IMR-90 (cell line): ENCODE measurements at regions not wholly inside any gene's neighbourhood (a gene's known extent, or its start where the extent isn't known, plus 50 kb on each side); places are given as distances from the start of the nearest gene placed in this dataset.

Experiments
- ATAC-seq: fragments of 200-7000 bp; cut with Tn5 transposase; 2 replicates; pipeline ENCODE4 v1.9.1; 2020; ENCODE audit warnings: low read depth, mild to moderate bottlenecking, moderate library complexity
- BruUV-seq: library from RNA; stranded (reverse); fragments of 400-500 nt; replicated peaks from 2 replicates; lab custom pipeline; 2021; lab: Mats Ljungman, UMichigan
- CTCF ChIA-PET: fragments of 300-600 bp; formaldehyde crosslinking; extraction: SDS; loops from one replicate; lab custom pipeline; 2021; ENCODE audit warnings: antibody characterized with exemption; lab: Yijun Ruan, JAX
- POLR2A ChIA-PET: fragments of 300-600 bp; sonication (Branson Sonifier 250); formaldehyde crosslinking; loops from one replicate; lab custom pipeline; 2022; ENCODE audit warnings: antibody characterized with exemption; ENCODE audit not compliant: unreplicated experiment; lab: Charles Lee
- DNase-seq: peaks from one replicate; pipeline ENCODE4 v3.0.0; 2013
- H2AFZ ChIP-seq: replicated peaks from 2 replicates; pipeline ENCODE3; 2013; ENCODE audit warnings: low read length, mild to moderate bottlenecking; ENCODE audit not compliant: poor library complexity
- H2AK5ac ChIP-seq: 2 replicates; pipeline ENCODE4 v1.6.1; 2013; ENCODE audit warnings: low read depth, low read length, inconsistent platforms
- H2AK9ac ChIP-seq: replicated peaks from 2 replicates; pipeline ENCODE3; 2013; ENCODE audit warnings: mild to moderate bottlenecking, low read depth, low read length, moderate library complexity; ENCODE audit not compliant: poor library complexity
- H2BK120ac ChIP-seq: 2 replicates; pipeline ENCODE4 v1.6.1; 2013; ENCODE audit warnings: low read depth, low read length, inconsistent platforms
- H2BK15ac ChIP-seq: 3 replicates; pipeline ENCODE4 v1.6.1; 2013; ENCODE audit warnings: low read depth, low read length, inconsistent platforms
- H2BK20ac ChIP-seq: 2 replicates; pipeline ENCODE4 v1.6.1; 2013; ENCODE audit warnings: low read depth, mild to moderate bottlenecking, inconsistent platforms, low read length, moderate library complexity
- H2BK5ac ChIP-seq: 2 replicates; pipeline ENCODE4 v1.6.1; 2013; ENCODE audit warnings: mild to moderate bottlenecking, low read depth, low read length, inconsistent platforms; ENCODE audit not compliant: poor library complexity, severe bottlenecking
- H3K14ac ChIP-seq: replicated peaks from 2 replicates; pipeline ENCODE4 v1.6.1; 2013; ENCODE audit warnings: low read depth, low read length, inconsistent platforms
- H3K18ac ChIP-seq: 2 replicates; pipeline ENCODE4 v1.6.1; 2013; ENCODE audit warnings: low read depth, low read length, control low read depth
- H3K23ac ChIP-seq: 2 replicates; pipeline ENCODE4 v1.6.1; 2013; ENCODE audit warnings: low read depth, low read length, inconsistent platforms
- H3K27ac ChIP-seq: 2 replicates; pipeline ENCODE4 v1.5.1; 2013; ENCODE audit warnings: mild to moderate bottlenecking, control low read depth, low read length; ENCODE audit not compliant: insufficient read depth
- H3K27me3 ChIP-seq: 2 replicates; pipeline ENCODE4 v1.6.1; 2013; ENCODE audit warnings: low read length; ENCODE audit not compliant: control insufficient read depth, insufficient read depth
- H3K36me3 ChIP-seq: 2 replicates; pipeline ENCODE4 v1.6.1; 2013; ENCODE audit warnings: low read length, mixed read lengths; ENCODE audit not compliant: control insufficient read depth, insufficient read depth
- H3K4ac ChIP-seq: 2 replicates; pipeline ENCODE4 v1.6.1; 2013; ENCODE audit warnings: low read depth, low read length, inconsistent platforms
- H3K4me1 ChIP-seq: 2 replicates; pipeline ENCODE4 v1.6.1; 2013; ENCODE audit warnings: low read length, mixed read lengths; ENCODE audit not compliant: control insufficient read depth, insufficient read depth
- H3K4me2 ChIP-seq: 2 replicates; pipeline ENCODE4 v1.6.1; 2013; ENCODE audit warnings: low read depth, mild to moderate bottlenecking, control low read depth, low read length, moderate library complexity
- H3K4me3 ChIP-seq: 2 replicates; pipeline ENCODE4 v1.5.1; 2013; ENCODE audit warnings: low read depth, mild to moderate bottlenecking, control low read depth, low read length, moderate library complexity; ENCODE audit not compliant: insufficient read depth
- H3K56ac ChIP-seq: 2 replicates; pipeline ENCODE4 v1.6.1; 2013; ENCODE audit warnings: low read length, inconsistent platforms; ENCODE audit not compliant: insufficient read depth; ENCODE audit errors: extremely low read depth
- H3K79me1 ChIP-seq, 2 experiments: 2 replicates each; pipeline ENCODE4 v1.6.1; 2013; ENCODE audit warnings: low read length in 2 of 2, inconsistent platforms in 1 of 2, low read depth in 1 of 2
- H3K9ac ChIP-seq: 2 replicates; pipeline ENCODE4 v1.6.1; 2013; ENCODE audit warnings: low read depth, low read length, control low read depth
- H3K9me1 ChIP-seq: 2 replicates; pipeline ENCODE4 v1.6.1; 2013; ENCODE audit warnings: low read length, inconsistent platforms; ENCODE audit not compliant: insufficient read depth
- H3K9me3 ChIP-seq: 2 replicates; pipeline ENCODE4 v1.6.1; 2013; ENCODE audit warnings: low read length; ENCODE audit not compliant: control insufficient read depth, insufficient read depth
- H4K20me1 ChIP-seq: 2 replicates; pipeline ENCODE4 v1.6.1; 2013; ENCODE audit warnings: low read length, inconsistent platforms; ENCODE audit not compliant: insufficient read depth
- H4K5ac ChIP-seq: 2 replicates; pipeline ENCODE4 v1.6.1; 2013; ENCODE audit warnings: mild to moderate bottlenecking, low read depth, low read length, control low read depth
- H4K8ac ChIP-seq, 2 experiments: 2 replicates each; pipeline ENCODE4 v1.6.1; 2013; ENCODE audit warnings: low read depth in 2 of 2, low read length in 2 of 2, control low read depth in 1 of 2, inconsistent platforms in 1 of 2
- H4K91ac ChIP-seq: 2 replicates; pipeline ENCODE4 v1.6.1; 2013; ENCODE audit warnings: low read depth, low read length, inconsistent platforms; ENCODE audit not compliant: insufficient read depth
- BHLHE40 ChIP-seq: fragments of 150-350 bp; IDR thresholded peaks from 2 replicates; pipeline ENCODE4 v1.6.1; 2016; ENCODE audit warnings: mild to moderate bottlenecking, low read depth, low read length
- CTCF ChIP-seq: conservative IDR thresholded peaks from 2 replicates; pipeline ENCODE4 v1.5.1; 2012; ENCODE audit warnings: mild to moderate bottlenecking, low read depth, low read length, improper control_type of control experiment
- MAFK ChIP-seq: IDR thresholded peaks from 2 replicates; pipeline ENCODE4 v1.6.1; 2012; ENCODE audit warnings: low read depth, low read length, improper control_type of control experiment
- MAZ ChIP-seq: IDR thresholded peaks from 2 replicates; pipeline ENCODE4 v1.6.1; 2012; ENCODE audit warnings: low read depth, mild to moderate bottlenecking, low read length, improper control_type of control experiment, moderate library complexity, borderline replicate concordance
- MXI1 ChIP-seq: IDR thresholded peaks from 2 replicates; pipeline ENCODE4 v1.6.1; 2012; ENCODE audit warnings: low read depth, mild to moderate bottlenecking, low read length, moderate library complexity, borderline replicate concordance
- NFE2L2 ChIP-seq: fragments of 150-350 bp; IDR thresholded peaks from 2 replicates; pipeline ENCODE4 v1.6.1; 2016; ENCODE audit warnings: low read depth, mild to moderate bottlenecking, low read length
- POLR2A ChIP-seq: IDR thresholded peaks from 2 replicates; pipeline ENCODE4 v1.6.1; 2012; ENCODE audit warnings: mild to moderate bottlenecking, low read depth, low read length
- RCOR1 ChIP-seq: IDR thresholded peaks from 2 replicates; pipeline ENCODE4 v1.6.1; 2012; ENCODE audit warnings: mild to moderate bottlenecking, low read length, improper control_type of control experiment; ENCODE audit not compliant: insufficient replicate concordance
- RFX5 ChIP-seq: IDR thresholded peaks from 2 replicates; pipeline ENCODE4 v1.8.0; 2012; ENCODE audit warnings: low read depth, mild to moderate bottlenecking, low read length, moderate library complexity
- USF2 ChIP-seq: fragments of 150-350 bp; IDR thresholded peaks from 2 replicates; pipeline ENCODE4 v1.6.1; 2017; ENCODE audit warnings: mild to moderate bottlenecking, antibody characterized with exemption, low read length, low read depth
- WGBS, 2 experiments: methylation state at CpG; one replicate each; pipeline versions ENCODE4 v1.1.5 to v1.1.7; 2013; ENCODE audit warnings: missing lambda C conversion rate in 2 of 2; ENCODE audit not compliant: insufficient read length in 1 of 2; ENCODE audit errors: extremely low coverage in 2 of 2; 5-methylcytosine and 5-hydroxymethylcytosine counted together
- dilution Hi-C: fragments of 300-500 bp; cut with HindIII; formaldehyde crosslinking; loops from one replicate; pipeline ENCODE4 v1.14.3; 2018; ENCODE audit warnings: low sequenced_read_pairs; ENCODE audit not compliant: unreplicated experiment
- in situ Hi-C: fragments of 300-500 bp; cut with MboI; formaldehyde crosslinking; loops from 3 replicates; pipeline ENCODE4 v1.14.3; 2019; ENCODE audit warnings: low sequenced_read_pairs, inconsistent platforms, mixed read lengths
- intact Hi-C: fragments of 100-400 bp; cut with micrococcal nuclease; formaldehyde crosslinking; loops from 2 replicates; pipeline ENCODE4 v1.10.0; 2022

- no TSS peak for BruUV-seq
- ChIA-PET CTCF (no interaction called here), POLR2A (no interaction called here)
- Histone ChIP-seq H3K79me1 (no peaks in the 10 kb centered on the region), H2BK15ac (no peak overlapping the region), H3K9me3 (no peaks in the 10 kb centered on the region), H3K4me3 (no peak overlapping the region), H2AK9ac (no peak overlapping the region), H2BK20ac (no peak overlapping the region), H2AK5ac (no peak overlapping the region), H4K20me1 (no peaks in the 10 kb centered on the region), H4K91ac (no peak overlapping the region), H2BK5ac (no peak overlapping the region), H2AFZ (no peak overlapping the region), H4K5ac (no peak overlapping the region), H4K8ac (no peak overlapping the region), H3K4ac (no peak overlapping the region), H3K27me3 (no peaks in the 10 kb centered on the region), H3K23ac (no peak overlapping the region), H3K18ac (no peak overlapping the region), H3K14ac (no peak overlapping the region), H3K9me1 (no peaks in the 10 kb centered on the region), H3K56ac (no peak overlapping the region), H3K4me1 (no peaks in the 10 kb centered on the region), H3K9ac (no peak overlapping the region), H2BK120ac (no peak overlapping the region), H3K27ac (no peak overlapping the region), H3K36me3 (no peaks in the 10 kb centered on the region), H3K4me2 (no peak overlapping the region)
- dilution Hi-C loops = no loop called here
- no peak for TF ChIP-seq RCOR1
- TF ChIP-seq MXI1 = no peak
- TF ChIP-seq RFX5 = no peak
- TF ChIP-seq POLR2A = no peak
- TF ChIP-seq MAZ = no peak
- no peak for TF ChIP-seq CTCF
- TF ChIP-seq MAFK = no peak
- TF ChIP-seq USF2 = no peak
- TF ChIP-seq BHLHE40 = no peak
- TF ChIP-seq NFE2L2 = no peak
- no CpG with 5 or more reads among the region's 4 CpGs for WGBS, 2 experiments
- intact Hi-C loops = no loop called here
- in situ Hi-C loops = no loop called here
- ATAC-seq (no peak), DNase-seq (no peak)
These were observed 532.4 kb upstream of the ITGA1 start for GRCh38 chr5:52255308-52255707.
